ENCODE measurements at regions not wholly inside any gene's neighbourhood (a gene's known extent, or its start where the extent isn't known, plus 50 kb on each side); places are given as distances from the start of the nearest gene placed in this dataset.

DNA sequence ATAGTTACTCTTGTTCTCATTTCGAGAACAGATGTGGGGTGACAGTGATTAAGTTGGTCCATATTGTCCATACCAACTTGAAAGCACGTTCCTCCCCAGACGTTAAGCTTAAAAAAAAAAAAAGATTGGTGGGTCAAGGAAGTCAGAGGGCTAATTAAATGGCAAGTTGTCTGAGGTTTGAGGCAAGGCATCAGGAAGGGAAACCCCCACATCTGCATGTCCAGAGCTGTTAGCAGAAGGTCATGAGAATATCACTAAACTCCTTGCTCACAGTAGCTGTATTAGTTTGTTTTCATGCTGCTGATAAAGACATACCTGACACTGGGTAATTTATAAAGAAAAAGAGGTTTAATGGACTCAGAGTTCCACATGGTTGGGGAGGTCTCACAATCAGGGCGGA lies 415.6 kb upstream of the FZD8 start:
- TF ChIP-seq POLR2A (IDR thresholded peaks at IDR 0.05), result no peak
- TF ChIP-seq, protein P1, sequence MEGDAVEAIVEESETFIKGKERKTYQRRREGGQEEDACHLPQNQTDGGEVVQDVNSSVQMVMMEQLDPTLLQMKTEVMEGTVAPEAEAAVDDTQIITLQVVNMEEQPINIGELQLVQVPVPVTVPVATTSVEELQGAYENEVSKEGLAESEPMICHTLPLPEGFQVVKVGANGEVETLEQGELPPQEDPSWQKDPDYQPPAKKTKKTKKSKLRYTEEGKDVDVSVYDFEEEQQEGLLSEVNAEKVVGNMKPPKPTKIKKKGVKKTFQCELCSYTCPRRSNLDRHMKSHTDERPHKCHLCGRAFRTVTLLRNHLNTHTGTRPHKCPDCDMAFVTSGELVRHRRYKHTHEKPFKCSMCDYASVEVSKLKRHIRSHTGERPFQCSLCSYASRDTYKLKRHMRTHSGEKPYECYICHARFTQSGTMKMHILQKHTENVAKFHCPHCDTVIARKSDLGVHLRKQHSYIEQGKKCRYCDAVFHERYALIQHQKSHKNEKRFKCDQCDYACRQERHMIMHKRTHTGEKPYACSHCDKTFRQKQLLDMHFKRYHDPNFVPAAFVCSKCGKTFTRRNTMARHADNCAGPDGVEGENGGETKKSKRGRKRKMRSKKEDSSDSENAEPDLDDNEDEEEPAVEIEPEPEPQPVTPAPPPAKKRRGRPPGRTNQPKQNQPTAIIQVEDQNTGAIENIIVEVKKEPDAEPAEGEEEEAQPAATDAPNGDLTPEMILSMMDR (IDR thresholded peaks at IDR 0.05 in 4 of 5, conservative IDR thresholded peaks at IDR 0.05 in 1 of 5), result no peak

Data from gastrocnemius medialis (tissue), 4 donors.